Hematopoietic multipotent progenitor cell (in vitro differentiated cells): ENCODE measurements at regions not wholly inside any gene's neighbourhood (a gene's known extent, or its start where the extent isn't known, plus 50 kb on each side); places are given as distances from the start of the nearest gene placed in this dataset.
A peak's percentile ranks its signal among the peaks of the same experiment; 100 is the strongest.
"Not testable (repeated sequence)": the region's sequence is repeated elsewhere in the genome, so short reads cannot be mapped to it uniquely, and the experiment has no call there.

Experiments used
- DNase-seq, 3 donors: peaks; one replicate each; pipeline ENCODE4 v3.0.0-alpha.2; 2011 to 2015; ENCODE audit warnings: low read depth in 2 of 3, low spot score in 2 of 3

- no peak for DNase-seq
Observed at GRCh38 chr2:2909086-2910035, 468.3 kb downstream of the EIPR1 start.

GRCh38 chr2:2906091-2906490, 471.5 kb downstream of the EIPR1 start:
- DNase-seq: no peak

- no peak for DNase-seq
Observed at GRCh38 chr2:2904721-2905350, 472.8 kb downstream of the EIPR1 start.

DNA sequence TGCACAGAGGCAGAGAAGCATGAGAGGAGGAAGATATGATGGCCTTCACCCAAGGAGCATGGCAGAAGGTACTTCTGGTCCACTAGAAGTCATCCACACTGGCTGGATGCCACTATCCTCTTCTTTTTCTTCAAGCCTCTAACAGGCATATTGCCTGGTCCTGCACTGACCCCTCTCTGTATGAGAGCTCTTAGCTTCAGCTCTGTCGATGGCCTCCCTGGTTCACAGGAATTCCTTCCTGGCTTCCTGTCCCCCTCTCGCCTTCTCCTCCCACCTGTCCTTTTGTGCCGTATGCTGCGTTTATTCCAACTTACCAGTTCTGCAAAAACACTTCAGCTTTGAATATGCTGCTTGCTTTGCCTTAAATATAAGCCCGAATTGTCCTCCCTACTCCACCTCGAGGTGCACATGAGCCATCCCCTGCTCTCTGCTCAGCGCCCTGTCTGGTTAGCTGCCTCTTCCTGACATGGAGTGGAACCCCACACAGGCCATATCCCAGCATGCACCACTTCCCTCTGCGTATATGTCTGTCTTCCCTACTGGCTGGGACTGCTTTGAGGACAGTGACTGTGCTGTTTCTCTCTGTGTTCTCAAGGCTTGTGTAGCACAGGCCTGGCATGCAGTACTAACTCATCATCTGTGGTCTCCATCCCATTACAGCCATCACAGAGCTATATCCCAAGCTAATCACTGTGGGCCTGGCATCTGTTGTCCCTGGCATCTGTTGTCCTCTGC, 474.9 kb downstream of the EIPR1 start:
- DNase-seq: no peak

GRCh38 chr2:2901384-2902345, 476.0 kb downstream of the EIPR1 start:
- DNase-seq: peak in 2 of 3 donors; percentile 2 to 49

GRCh38 chr2:2899826-2900225, 477.8 kb downstream of the EIPR1 start:
- DNase-seq: no peak

GRCh38 chr2:2898744-2899143, 478.9 kb downstream of the EIPR1 start:
- DNase-seq: no peak

DNA sequence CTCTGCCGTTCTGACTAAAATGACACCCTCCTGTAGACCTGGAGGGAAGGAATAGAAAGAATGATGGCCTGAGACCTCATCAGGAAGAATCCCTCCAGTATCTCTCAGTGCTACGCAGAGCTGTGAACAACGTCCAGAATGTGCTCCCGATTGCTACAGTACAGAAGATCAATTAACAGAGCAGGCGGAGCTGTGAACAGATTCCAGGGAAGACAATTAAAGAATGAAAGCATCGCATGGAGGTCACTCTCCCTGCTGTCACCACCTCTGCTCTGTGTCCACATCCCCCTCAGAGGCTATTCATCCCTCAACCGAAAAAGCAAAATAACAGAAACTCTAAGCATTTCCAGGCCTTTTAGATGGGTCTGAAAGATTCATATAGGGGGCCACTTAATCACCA, 481.0 kb downstream of the EIPR1 start:
- DNase-seq: no peak

- DNase-seq: no peak
Observed at GRCh38 chr2:2896011-2896410, 481.6 kb downstream of the EIPR1 start.

GRCh38 chr2:2894011-2894410, 483.6 kb downstream of the EIPR1 start:
- not testable (repeated sequence) for DNase-seq

GRCh38 chr2:2892892-2893291, 484.7 kb downstream of the EIPR1 start:
- DNase-seq: no peak

GRCh38 chr2:2892378-2892777, 485.2 kb downstream of the EIPR1 start:
- no peak for DNase-seq

GRCh38 chr2:2890901-2891300, 486.7 kb downstream of the EIPR1 start:
- no peak for DNase-seq

GRCh38 chr2:2890246-2890645, 487.4 kb downstream of the EIPR1 start:
- no peak for DNase-seq

GRCh38 chr2:2889646-2890045, 488.0 kb downstream of the EIPR1 start:
- DNase-seq: no peak

DNA sequence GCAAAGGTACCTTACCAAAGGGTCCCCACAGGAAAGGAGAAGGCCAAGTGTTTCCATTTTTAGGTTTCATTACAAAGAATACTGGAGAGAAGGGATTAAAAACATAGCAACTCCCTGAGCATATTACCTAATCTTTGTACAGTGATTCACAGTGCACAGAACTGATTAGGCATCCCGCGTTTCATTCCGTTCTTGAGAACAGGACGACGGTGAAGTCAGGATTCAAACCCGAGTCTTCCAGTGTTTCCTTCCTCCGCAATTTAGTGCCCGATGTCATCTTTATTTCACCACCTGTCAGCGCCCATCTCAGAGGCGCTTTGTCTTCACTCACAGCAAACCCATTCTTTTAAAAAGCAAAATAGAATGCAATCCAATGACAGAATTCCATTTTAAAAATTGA, 488.5 kb downstream of the EIPR1 start:
- DNase-seq: no peak

- no peak for DNase-seq
Observed at GRCh38 chr2:2887772-2888387, 489.7 kb downstream of the EIPR1 start.

GRCh38 chr2:2886922-2887321, 490.7 kb downstream of the EIPR1 start:
- DNase-seq: no peak

GRCh38 chr2:2881499-2881898, 496.1 kb downstream of the EIPR1 start:
- no peak for DNase-seq

GRCh38 chr2:2880938-2881337, 496.7 kb downstream of the EIPR1 start:
- no peak for DNase-seq
